ENCODE measurements at regions not wholly inside any gene's neighbourhood (a gene's known extent, or its start where the extent isn't known, plus 50 kb on each side); places are given as distances from the start of the nearest gene placed in this dataset.

GRCh38 chr18:37709740-37710139 lies 144.1 kb upstream of the CELF4 start:
- TF ChIP-seq CTCF (IDR thresholded peaks at IDR 0.05) (no peak), POLR2A (IDR thresholded peaks at IDR 0.05) (no peak)
